Loucy (cell line): ENCODE measurements at regions not wholly inside any gene's neighbourhood (a gene's known extent, or its start where the extent isn't known, plus 50 kb on each side); places are given as distances from the start of the nearest gene placed in this dataset.

Experiments
- H2AFZ ChIP-seq: fragments of 200-600 bp; sonication (generic); 2 replicates; pipeline ENCODE4 v1.6.0; 2016; ENCODE audit warnings: antibody characterized with exemption, mild to moderate bottlenecking, low read length, moderate library complexity
- H3F3A ChIP-seq: fragments of 200-600 bp; 2 replicates; pipeline ENCODE4 v1.6.0; 2016; ENCODE audit warnings: antibody characterized with exemption, low read depth, mild to moderate bottlenecking
- H3K27me3 ChIP-seq: fragments of 200-600 bp; sonication (generic); 2 replicates; pipeline ENCODE4 v1.6.1; 2014; ENCODE audit warnings: low read length, mild to moderate bottlenecking; ENCODE audit not compliant: insufficient read depth, poor library complexity, severe bottlenecking
- H3K36me3 ChIP-seq: fragments of 200-600 bp; sonication (generic); 2 replicates; pipeline ENCODE4 v1.6.1; 2016; ENCODE audit warnings: low read length; ENCODE audit not compliant: insufficient read depth
- H3K4me1 ChIP-seq: fragments of 200-600 bp; sonication (generic); 2 replicates; pipeline ENCODE4 v1.5.1; 2014; ENCODE audit warnings: low read length, mild to moderate bottlenecking; ENCODE audit not compliant: insufficient read depth, poor library complexity, severe bottlenecking
- H3K4me2 ChIP-seq: fragments of 200-600 bp; sonication (generic); 2 replicates; pipeline ENCODE4 v1.6.0; 2014; ENCODE audit warnings: antibody characterized with exemption, low read length, low read depth, mild to moderate bottlenecking; ENCODE audit not compliant: poor library complexity, severe bottlenecking
- H3K4me3 ChIP-seq: fragments of 200-600 bp; sonication (generic); 2 replicates; pipeline ENCODE4 v1.5.1; 2014; ENCODE audit warnings: low read length, mild to moderate bottlenecking, mixed read lengths; ENCODE audit not compliant: poor library complexity, severe bottlenecking
- H3K79me2 ChIP-seq: fragments of 200-600 bp; sonication (generic); 2 replicates; pipeline ENCODE4 v1.6.1; 2014; ENCODE audit warnings: low read length; ENCODE audit not compliant: insufficient read depth
- H3K9ac ChIP-seq: fragments of 200-600 bp; sonication (generic); 2 replicates; pipeline ENCODE4 v1.6.0; 2014; ENCODE audit warnings: mild to moderate bottlenecking, low read depth, low read length, moderate library complexity; ENCODE audit not compliant: poor library complexity, severe bottlenecking
- H3K9me2 ChIP-seq: fragments of 200-600 bp; sonication (generic); replicated peaks from 2 replicates; pipeline ENCODE4 v1.6.1; 2016; ENCODE audit warnings: low read depth, low read length, mixed read lengths
- H3K9me3 ChIP-seq: fragments of 200-600 bp; sonication (generic); 2 replicates; pipeline ENCODE4 v1.6.1; 2014; ENCODE audit warnings: mild to moderate bottlenecking, antibody characterized with exemption, low read length, low read depth; ENCODE audit not compliant: insufficient read depth
- H4K20me1 ChIP-seq: fragments of 200-600 bp; sonication (generic); 2 replicates; pipeline ENCODE4 v1.6.0; 2014; ENCODE audit warnings: antibody characterized with exemption, low read length, mild to moderate bottlenecking; ENCODE audit not compliant: insufficient read depth, poor library complexity, severe bottlenecking
- EZH2phosphoT487 ChIP-seq: fragments of 200-600 bp; IDR thresholded peaks from 2 replicates; pipeline ENCODE4 v1.6.1; 2018; ENCODE audit warnings: antibody characterized with exemption, mild to moderate bottlenecking, moderate library complexity, borderline replicate concordance
- TF ChIP-seq, protein P1 (sequence below): fragments of 200-600 bp; sonication (generic); conservative IDR thresholded peaks from 2 replicates; pipeline ENCODE4 v1.5.1; 2014; ENCODE audit warnings: mild to moderate bottlenecking, antibody characterized with exemption, low read length

DNA sequence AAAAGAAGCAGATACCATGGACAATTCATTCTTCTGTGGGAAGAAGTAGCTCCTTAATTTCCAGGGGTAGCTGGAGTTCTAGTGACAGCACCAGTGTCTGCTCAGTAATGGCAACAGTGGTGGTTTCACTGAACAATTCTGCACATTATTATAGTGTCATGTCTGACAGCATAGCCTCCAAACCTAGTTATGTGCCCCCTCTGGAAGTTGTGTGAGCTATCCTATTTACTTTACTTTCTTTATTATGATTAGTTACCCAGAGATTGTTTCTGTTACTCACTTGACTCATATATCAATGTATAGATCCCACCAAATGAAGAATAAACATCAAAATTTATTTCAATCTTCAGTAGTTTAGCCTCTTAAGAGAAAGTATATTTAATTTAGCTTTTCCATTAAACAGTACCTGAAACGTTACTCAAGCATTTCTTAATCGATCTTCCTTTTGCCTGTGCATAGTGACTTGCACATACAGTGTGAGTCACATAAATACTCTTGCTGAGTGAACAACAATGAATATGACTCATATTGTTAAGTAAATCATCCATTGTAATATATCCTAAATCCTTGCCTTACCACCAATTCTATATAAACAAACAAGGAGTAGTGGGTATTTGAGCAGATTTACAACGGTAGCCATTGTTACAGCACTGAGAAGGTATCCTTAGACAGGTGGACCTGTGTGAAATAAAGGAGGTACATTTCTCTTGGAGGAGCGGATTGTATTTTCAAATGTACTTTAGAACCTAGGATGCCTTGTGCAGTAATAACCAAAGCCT is 534.7 kb downstream of the ANKRD50 start:
- Histone ChIP-seq H3K27me3 (no peaks in the 10 kb centered on the region), H3K36me3 (no peaks in the 10 kb centered on the region), H3K9me3 (no peaks in the 10 kb centered on the region), H4K20me1 (no peaks in the 10 kb centered on the region), H3K4me2 (no peak overlapping the region), H2AFZ (no peak overlapping the region), H3K4me1 (no peaks in the 10 kb centered on the region), H3F3A (no peaks in the 10 kb centered on the region), H3K9ac (no peak overlapping the region), H3K4me3 (no peak overlapping the region), H3K9me2 (no peaks in the 10 kb centered on the region), H3K79me2 (no peaks in the 10 kb centered on the region)
- no peak for TF ChIP-seq EZH2phosphoT487
- TF ChIP-seq, protein P1, sequence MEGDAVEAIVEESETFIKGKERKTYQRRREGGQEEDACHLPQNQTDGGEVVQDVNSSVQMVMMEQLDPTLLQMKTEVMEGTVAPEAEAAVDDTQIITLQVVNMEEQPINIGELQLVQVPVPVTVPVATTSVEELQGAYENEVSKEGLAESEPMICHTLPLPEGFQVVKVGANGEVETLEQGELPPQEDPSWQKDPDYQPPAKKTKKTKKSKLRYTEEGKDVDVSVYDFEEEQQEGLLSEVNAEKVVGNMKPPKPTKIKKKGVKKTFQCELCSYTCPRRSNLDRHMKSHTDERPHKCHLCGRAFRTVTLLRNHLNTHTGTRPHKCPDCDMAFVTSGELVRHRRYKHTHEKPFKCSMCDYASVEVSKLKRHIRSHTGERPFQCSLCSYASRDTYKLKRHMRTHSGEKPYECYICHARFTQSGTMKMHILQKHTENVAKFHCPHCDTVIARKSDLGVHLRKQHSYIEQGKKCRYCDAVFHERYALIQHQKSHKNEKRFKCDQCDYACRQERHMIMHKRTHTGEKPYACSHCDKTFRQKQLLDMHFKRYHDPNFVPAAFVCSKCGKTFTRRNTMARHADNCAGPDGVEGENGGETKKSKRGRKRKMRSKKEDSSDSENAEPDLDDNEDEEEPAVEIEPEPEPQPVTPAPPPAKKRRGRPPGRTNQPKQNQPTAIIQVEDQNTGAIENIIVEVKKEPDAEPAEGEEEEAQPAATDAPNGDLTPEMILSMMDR: no peak

DNA sequence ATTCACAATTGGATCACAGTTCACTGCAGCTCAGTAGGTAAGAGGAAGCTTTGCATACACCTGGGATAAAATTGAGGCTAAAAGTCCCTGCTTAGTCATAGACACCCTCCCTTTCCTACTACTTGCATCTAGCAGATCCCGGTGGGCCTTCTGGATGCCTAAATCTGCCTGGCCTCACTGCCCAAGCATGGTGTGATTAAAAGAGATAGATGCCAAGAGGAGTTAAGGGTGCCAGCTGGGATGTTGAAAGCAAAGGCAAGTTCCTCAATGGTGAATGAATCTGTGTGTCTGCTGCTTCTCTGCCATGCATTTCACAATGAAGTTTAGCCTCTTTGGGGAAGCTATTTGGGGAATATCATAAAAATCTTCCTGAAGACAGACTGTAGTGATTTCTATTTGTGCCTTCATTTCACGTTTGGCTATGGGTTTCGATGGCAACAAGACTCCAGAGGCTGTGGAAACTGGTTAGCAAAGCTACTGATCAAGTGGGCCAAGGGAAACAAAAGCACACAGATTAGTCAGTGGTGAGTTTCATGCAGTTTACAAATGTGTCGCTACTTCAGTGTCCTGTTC is 534.0 kb downstream of the ANKRD50 start:
- no peak overlapping the region for H3K4me2 ChIP-seq

DNA sequence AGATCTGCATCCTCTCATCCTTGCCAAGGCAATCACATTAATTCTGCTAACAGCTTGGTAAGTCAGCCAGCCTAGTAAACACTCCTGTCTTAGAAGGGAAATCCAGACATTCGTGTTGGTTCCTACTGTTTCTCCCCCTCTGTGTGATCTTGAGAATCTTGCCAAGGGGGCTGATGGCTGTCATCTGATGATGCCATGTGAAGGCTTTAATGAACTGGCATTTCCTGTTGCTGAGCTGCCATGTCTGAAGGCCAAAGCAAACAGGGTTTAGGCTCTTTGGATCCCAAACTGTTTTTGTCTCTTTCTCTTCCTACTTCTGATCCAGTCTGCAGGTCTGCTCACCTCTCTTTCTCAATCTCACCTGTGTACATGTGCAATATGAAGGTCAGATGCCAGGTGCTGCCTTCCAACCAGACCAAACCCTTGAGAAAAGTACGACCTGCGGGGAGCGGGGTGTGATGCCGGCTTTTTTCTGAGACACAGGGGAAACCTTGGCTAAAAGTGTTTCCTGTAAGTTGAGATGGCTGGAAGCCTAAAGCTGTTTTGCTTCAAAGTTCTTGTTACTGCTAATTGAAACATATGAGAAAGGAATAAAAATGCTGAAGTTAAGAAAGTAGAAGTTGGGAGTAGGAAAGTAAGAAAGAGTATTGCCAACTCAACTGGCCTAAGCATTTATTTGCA is 532.9 kb downstream of the ANKRD50 start:
- no peak overlapping the region for H3K4me3 ChIP-seq
- H3K36me3 ChIP-seq: no peaks in the 10 kb centered on the region
- H3K9ac ChIP-seq: no peak overlapping the region
- no peaks in the 10 kb centered on the region for H3K4me1 ChIP-seq
- H3K4me2 ChIP-seq: no peak overlapping the region
- H3K9me2 ChIP-seq: no peaks in the 10 kb centered on the region
- TF ChIP-seq, protein P1: no peak
- TF ChIP-seq EZH2phosphoT487: no peak
- H3F3A ChIP-seq: no peaks in the 10 kb centered on the region
- H4K20me1 ChIP-seq: no peaks in the 10 kb centered on the region
- H3K9me3 ChIP-seq: no peaks in the 10 kb centered on the region
- H2AFZ ChIP-seq: no peak overlapping the region
- H3K27me3 ChIP-seq: no peaks in the 10 kb centered on the region
- no peaks in the 10 kb centered on the region for H3K79me2 ChIP-seq

More for the DNA sequence above, 534.0 kb downstream of the ANKRD50 start:
- Histone ChIP-seq H3K4me3 (no peak overlapping the region), H3K27me3 (no peaks in the 10 kb centered on the region), H3K79me2 (no peaks in the 10 kb centered on the region), H2AFZ (no peak overlapping the region), H3K9ac (no peak overlapping the region), H3F3A (no peaks in the 10 kb centered on the region), H3K9me2 (no peaks in the 10 kb centered on the region), H3K9me3 (no peaks in the 10 kb centered on the region), H3K4me1 (no peaks in the 10 kb centered on the region), H4K20me1 (no peaks in the 10 kb centered on the region), H3K36me3 (no peaks in the 10 kb centered on the region)
- TF ChIP-seq EZH2phosphoT487: no peak
- TF ChIP-seq, protein P1: no peak
